Caco-2 (cell line): ENCODE measurements at regions not wholly inside any gene's neighbourhood (a gene's known extent, or its start where the extent isn't known, plus 50 kb on each side); places are given as distances from the start of the nearest gene placed in this dataset.

Source experiments
- BruUV-seq: library from RNA; stranded (reverse); fragments of 400-500 nt; replicated peaks from 2 replicates; lab custom pipeline; 2021; lab: Mats Ljungman, UMichigan
- CTCF ChIA-PET: fragments of 300-600 bp; sonication (Branson Sonifier 250); formaldehyde crosslinking; loops from one replicate; lab custom pipeline; 2022; ENCODE audit warnings: antibody characterized with exemption; lab: Charles Lee
- POLR2A ChIA-PET: fragments of 300-600 bp; sonication (Branson Sonifier 250); formaldehyde crosslinking; loops from one replicate; lab custom pipeline; 2022; ENCODE audit warnings: antibody characterized with exemption; lab: Charles Lee
- DNase-seq, 2 experiments: peaks; one replicate each; pipeline versions ENCODE4 v3.0.0 to v3.0.0-alpha.2; 2020 to 2022
- H3K27me3 ChIP-seq: replicated peaks from 2 replicates; pipeline ENCODE4 v1.6.0; 2011; ENCODE audit warnings: low read length; ENCODE audit not compliant: control insufficient read depth, insufficient read depth
- H3K36me3 ChIP-seq: 2 replicates; pipeline ENCODE4 v1.5.1; 2011; ENCODE audit warnings: low read length; ENCODE audit not compliant: control insufficient read depth, insufficient read depth
- H3K4me1 ChIP-seq: fragments of 250-450 bp; sonication (Bioruptor Pico); 2 replicates; pipeline ENCODE4 v1.5.1; 2020; ENCODE audit warnings: mild to moderate bottlenecking
- H3K4me3 ChIP-seq: 2 replicates; pipeline ENCODE4 v1.5.1; 2011; ENCODE audit warnings: low read depth, mild to moderate bottlenecking, control low read depth, low read length
- H3K9me3 ChIP-seq: fragments of 250-450 bp; sonication (Bioruptor Pico); 2 replicates; pipeline ENCODE4 v1.5.1; 2020; ENCODE audit warnings: mild to moderate bottlenecking, moderate library complexity
- H3K27ac Mint-ChIP-seq: one replicate; pipeline ENCODE4 v1.8.0; 2022; ENCODE audit warnings: mixed read lengths; ENCODE audit not compliant: unreplicated experiment
- H3K27me3 Mint-ChIP-seq: one replicate; pipeline ENCODE4 v1.8.0; 2022; ENCODE audit warnings: mixed read lengths; ENCODE audit not compliant: insufficient read depth, unreplicated experiment
- H3K36me3 Mint-ChIP-seq: one replicate; pipeline ENCODE4 v1.8.0; 2022; ENCODE audit warnings: mild to moderate bottlenecking, mixed read lengths; ENCODE audit not compliant: insufficient read depth, unreplicated experiment
- H3K4me1 Mint-ChIP-seq: one replicate; pipeline ENCODE4 v1.8.0; 2022; ENCODE audit warnings: low read depth, mixed read lengths; ENCODE audit not compliant: unreplicated experiment
- H3K4me3 Mint-ChIP-seq: one replicate; pipeline ENCODE4 v1.8.0; 2022; ENCODE audit warnings: mild to moderate bottlenecking, moderate library complexity, mixed read lengths; ENCODE audit not compliant: unreplicated experiment
- H3K9me3 Mint-ChIP-seq: one replicate; pipeline ENCODE4 v1.8.0; 2022; ENCODE audit warnings: mixed read lengths; ENCODE audit not compliant: unreplicated experiment
- CTCF ChIP-seq, 2 experiments: fragments of 200-600 bp in 1 of 2; IDR thresholded peaks; 1 replicate in 1 of 2; 2 replicates in 1 of 2; pipeline versions ENCODE4 v1.5.1 to v1.8.0; 2011 to 2022; ENCODE audit warnings: antibody characterized with exemption in 1 of 2, control low read depth in 1 of 2, inconsistent platforms in 1 of 2, low read depth in 1 of 2, low read length in 1 of 2, mild to moderate bottlenecking in 1 of 2, moderate library complexity in 1 of 2; ENCODE audit not compliant: insufficient read depth in 1 of 2, severe bottlenecking in 1 of 2, unreplicated experiment in 1 of 2
- intact Hi-C: fragments of 100-400 bp; cut with micrococcal nuclease; formaldehyde crosslinking; loops from one replicate; pipeline ENCODE4 v1.10.0; 2022; ENCODE audit not compliant: unreplicated experiment

GRCh38 chr4:23213198-23213597 lies 520.5 kb downstream of the GBA3 start:
- Histone ChIP-seq H3K27me3 (no peaks in the 10 kb centered on the region), H3K4me1 (no peaks in the 10 kb centered on the region), H3K9me3 (no peaks in the 10 kb centered on the region), H3K36me3 (no peaks in the 10 kb centered on the region), H3K4me3 (no peak overlapping the region)
- Mint-ChIP-seq H3K36me3 (no peaks in the 10 kb centered on the region), H3K4me1 (no peaks in the 10 kb centered on the region), H3K9me3 (no peaks in the 10 kb centered on the region), H3K27ac (no peak overlapping the region), H3K4me3 (no peak overlapping the region), H3K27me3 (peaks cover 2% of the 10 kb centered on the region)
- BruUV-seq, result no TSS peak
- CTCF ChIA-PET, result no interaction called here
- POLR2A ChIA-PET, result no interaction called here
- DNase-seq, result no peak
- no peak for TF ChIP-seq CTCF (IDR thresholded peaks at IDR 0.05; ENCODE audit: insufficient read depth in 1 of 2, low read depth in 1 of 2, low read length in 1 of 2, severe bottlenecking in 1 of 2, unreplicated experiment in 1 of 2)
- intact Hi-C loops, result no loop called here

- no peaks in the 10 kb centered on the region for H3K4me1 Mint-ChIP-seq
- no peak for TF ChIP-seq CTCF (IDR thresholded peaks at IDR 0.05; ENCODE audit: insufficient read depth in 1 of 2, low read depth in 1 of 2, low read length in 1 of 2, severe bottlenecking in 1 of 2, unreplicated experiment in 1 of 2)
Measured at GRCh38 chr4:23212558-23212957, 519.8 kb downstream of the GBA3 start.

DNA sequence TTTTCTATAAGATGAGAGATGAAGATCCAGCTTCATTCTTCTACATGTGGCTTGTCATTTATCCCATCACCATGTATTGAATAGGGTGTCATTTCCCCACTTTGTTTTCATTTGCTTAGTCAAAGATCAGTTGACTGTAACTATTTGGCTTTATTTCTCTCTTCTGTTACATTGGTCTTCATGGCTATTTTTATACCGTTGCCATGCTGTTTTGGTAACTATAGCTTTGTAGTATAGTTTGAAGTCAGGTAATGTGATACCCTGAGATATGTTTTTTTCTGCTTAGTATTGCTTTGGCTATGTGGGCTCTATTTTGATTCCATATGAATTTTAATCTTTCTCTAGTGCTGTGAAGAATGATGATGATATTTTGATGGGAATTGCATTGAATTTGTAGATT lies 514.3 kb downstream of the GBA3 start:
- BruUV-seq, result no TSS peak
- CTCF ChIA-PET, result no interaction called here
- Mint-ChIP-seq H3K9me3 (no peaks in the 10 kb centered on the region), H3K27me3 (no peaks in the 10 kb centered on the region), H3K4me3 (no peak overlapping the region), H3K4me1 (no peaks in the 10 kb centered on the region), H3K36me3 (no peaks in the 10 kb centered on the region), H3K27ac (no peak overlapping the region)
- POLR2A ChIA-PET, result no interaction called here
- Histone ChIP-seq H3K36me3 (no peaks in the 10 kb centered on the region), H3K9me3 (peaks cover 9% of the 10 kb centered on the region), H3K4me3 (no peak overlapping the region), H3K27me3 (no peaks in the 10 kb centered on the region), H3K4me1 (no peaks in the 10 kb centered on the region)
- DNase-seq, result no peak
- intact Hi-C loops, result no loop called here
- no peak for TF ChIP-seq CTCF (IDR thresholded peaks at IDR 0.05; ENCODE audit: insufficient read depth in 1 of 2, low read depth in 1 of 2, low read length in 1 of 2, severe bottlenecking in 1 of 2, unreplicated experiment in 1 of 2)

More at GRCh38 chr4:23212558-23212957, 519.8 kb downstream of the GBA3 start:
- Mint-ChIP-seq H3K27me3 (peaks cover 2% of the 10 kb centered on the region), H3K4me3 (no peak overlapping the region), H3K27ac (no peak overlapping the region), H3K9me3 (no peaks in the 10 kb centered on the region), H3K36me3 (no peaks in the 10 kb centered on the region)
- H3K36me3 ChIP-seq, result no peaks in the 10 kb centered on the region
- H3K4me1 ChIP-seq, result no peaks in the 10 kb centered on the region
- no TSS peak for BruUV-seq
- no peak for DNase-seq
- intact Hi-C loops, result no loop called here
- POLR2A ChIA-PET, result no interaction called here
- CTCF ChIA-PET, result no interaction called here
- H3K4me3 ChIP-seq, result no peak overlapping the region
- H3K9me3 ChIP-seq, result no peaks in the 10 kb centered on the region
- no peaks in the 10 kb centered on the region for H3K27me3 ChIP-seq
